ENCODE measurements at regions not wholly inside any gene's neighbourhood (a gene's known extent, or its start where the extent isn't known, plus 50 kb on each side); places are given as distances from the start of the nearest gene placed in this dataset.

DNA sequence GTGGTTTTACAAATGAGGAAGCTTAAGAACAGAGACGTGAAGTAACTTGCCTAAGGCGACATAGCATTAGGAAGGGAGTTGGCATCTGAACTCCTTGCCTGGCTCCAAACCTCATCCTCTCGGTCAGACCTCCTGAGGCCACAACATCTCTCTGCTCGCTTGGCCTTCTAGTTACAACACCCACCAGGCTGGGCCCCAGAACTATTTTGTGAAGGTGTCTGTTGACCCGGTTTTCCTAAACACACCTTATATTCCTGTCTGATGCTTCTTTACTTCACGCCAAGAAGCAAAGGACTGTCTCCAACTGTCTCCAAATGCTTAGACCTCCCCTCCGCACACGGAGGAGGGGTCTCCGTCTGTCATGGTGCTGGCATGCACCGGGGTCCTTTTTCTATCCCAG is 326.6 kb downstream of the THBS2 start (continued):
- TF ChIP-seq, protein P1, sequence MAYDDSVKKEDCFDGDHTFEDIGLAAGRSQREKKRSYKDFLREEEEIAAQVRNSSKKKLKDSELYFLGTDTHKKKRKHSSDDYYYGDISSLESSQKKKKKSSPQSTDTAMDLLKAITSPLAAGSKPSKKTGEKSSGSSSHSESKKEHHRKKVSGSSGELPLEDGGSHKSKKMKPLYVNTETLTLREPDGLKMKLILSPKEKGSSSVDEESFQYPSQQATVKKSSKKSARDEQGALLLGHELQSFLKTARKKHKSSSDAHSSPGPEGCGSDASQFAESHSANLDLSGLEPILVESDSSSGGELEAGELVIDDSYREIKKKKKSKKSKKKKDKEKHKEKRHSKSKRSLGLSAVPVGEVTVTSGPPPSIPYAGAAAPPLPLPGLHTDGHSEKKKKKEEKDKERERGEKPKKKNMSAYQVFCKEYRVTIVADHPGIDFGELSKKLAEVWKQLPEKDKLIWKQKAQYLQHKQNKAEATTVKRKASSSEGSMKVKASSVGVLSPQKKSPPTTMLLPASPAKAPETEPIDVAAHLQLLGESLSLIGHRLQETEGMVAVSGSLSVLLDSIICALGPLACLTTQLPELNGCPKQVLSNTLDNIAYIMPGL (CRISPR knock-in tag; IDR thresholded peaks at IDR 0.05; ENCODE audit: borderline replicate concordance): no peak
- TF ChIP-seq JUNB (IDR thresholded peaks at IDR 0.05): no peak
- TF ChIP-seq EHMT2 (IDR thresholded peaks at IDR 0.05; ENCODE audit: low read depth): no peak
- TF ChIP-seq ZFP36 (IDR thresholded peaks at IDR 0.05; ENCODE audit: borderline replicate concordance, partially characterized antibody): no peak

DNA sequence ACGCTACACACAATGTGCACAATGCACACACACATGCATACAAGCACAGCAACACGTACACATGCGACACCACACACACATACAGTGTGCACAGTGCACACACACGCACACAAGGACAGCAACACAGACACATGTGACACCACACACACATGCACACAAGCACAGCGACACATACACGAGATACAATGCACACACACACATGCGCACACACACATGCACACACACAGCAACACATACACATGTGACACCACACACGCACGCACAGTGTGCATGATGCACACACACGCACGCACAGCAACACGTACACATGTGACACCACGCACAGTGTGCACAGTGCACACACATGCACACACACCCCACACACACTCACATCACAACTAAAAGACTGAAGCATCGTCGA is 327.3 kb downstream of the THBS2 start:
- H3K9me3 ChIP-seq: no peaks in the 10 kb centered on the region
- no peaks in the 10 kb centered on the region for H3K4me1 ChIP-seq
- H3K27ac ChIP-seq: no peak overlapping the region
- FAIRE-seq: no peak
- H3K4me3 ChIP-seq: no peak overlapping the region
- 44% methylated on average over 8 of the region's 15 CpGs for WGBS (ENCODE audit: missing lambda C conversion rate)
- no peak overlapping the region for H3K4me2 ChIP-seq
- POLR2A ChIA-PET: no interaction called here
- TF ChIP-seq FOSB (CRISPR knock-in tag; IDR thresholded peaks at IDR 0.05): no peak
- TF ChIP-seq BHLHE40 (IDR thresholded peaks at IDR 0.05; ENCODE audit: low read depth, low read length): no peak
- no peak for TF ChIP-seq CEBPB (IDR thresholded peaks at IDR 0.05)
- no peak for TF ChIP-seq KDM5A (IDR thresholded peaks at IDR 0.05)
- TF ChIP-seq MAFK (IDR thresholded peaks at IDR 0.05; ENCODE audit: partially characterized antibody): no peak
- TF ChIP-seq CHD4 (IDR thresholded peaks at IDR 0.05; ENCODE audit: borderline replicate concordance): no peak
- TF ChIP-seq CHD2 (IDR thresholded peaks at IDR 0.05; ENCODE audit: low read length, partially characterized antibody): no peak
- TF ChIP-seq FOSL2 (IDR thresholded peaks at IDR 0.05): no peak
- no peak for TF ChIP-seq FOSL2 (CRISPR knock-in tag; IDR thresholded peaks at IDR 0.05)
- no peak for TF ChIP-seq HDAC2 (IDR thresholded peaks at IDR 0.05)
- TF ChIP-seq FOXS1 (CRISPR knock-in tag; IDR thresholded peaks at IDR 0.05): no peak
- TF ChIP-seq JUN (IDR thresholded peaks at IDR 0.05): no peak
- no peak for TF ChIP-seq NR3C1 (IDR thresholded peaks at IDR 0.05)
- TF ChIP-seq HOXB13 (CRISPR knock-in tag; IDR thresholded peaks at IDR 0.05; ENCODE audit: low read depth): no peak
- TF ChIP-seq RNF2 (IDR thresholded peaks at IDR 0.05; ENCODE audit: borderline replicate concordance, low read depth): no peak
- TF ChIP-seq HOXB5 (CRISPR knock-in tag; IDR thresholded peaks at IDR 0.05): no peak
- TF ChIP-seq RAD21 (conservative IDR thresholded peaks at IDR 0.05 in 1 of 2, IDR thresholded peaks at IDR 0.05 in 1 of 2): no peak
- no peak for DNase-seq (ENCODE audit: low read depth in 1 of 2, low spot score in 1 of 2)
- no peak for ATAC-seq
- CTCF ChIA-PET: no interaction called here

DNA sequence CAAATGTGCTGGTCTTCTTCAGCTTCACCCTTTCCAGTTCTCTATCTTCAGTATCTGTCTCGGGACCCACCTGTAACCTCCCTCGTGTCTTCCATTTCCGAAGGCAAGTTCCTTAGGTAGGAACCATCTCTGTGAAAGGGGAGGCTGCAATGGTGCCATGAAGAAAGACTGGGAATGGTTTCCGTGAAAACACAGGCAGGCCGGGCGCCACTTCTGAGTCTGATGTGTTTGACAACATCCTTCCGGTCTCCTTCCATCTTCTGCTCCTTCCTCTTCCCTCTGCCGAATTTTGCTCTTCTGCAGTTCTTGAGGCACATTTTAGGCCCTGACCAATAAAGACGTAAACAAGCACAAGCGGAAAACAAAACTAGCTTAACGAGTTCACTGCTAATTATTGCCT is 328.0 kb downstream of the THBS2 start:
- 60% methylated on average over 11 of the region's 11 CpGs for WGBS (ENCODE audit: missing lambda C conversion rate)
- CTCF ChIA-PET: no interaction called here
- no peak for FAIRE-seq
- POLR2A ChIA-PET: no interaction called here
- H3K27ac ChIP-seq: no peak overlapping the region
- no peaks in the 10 kb centered on the region for H3K9me3 ChIP-seq
- TF ChIP-seq, protein P1 (CRISPR knock-in tag; IDR thresholded peaks at IDR 0.05; ENCODE audit: borderline replicate concordance): no peak
- TF ChIP-seq HEYL (CRISPR knock-in tag; IDR thresholded peaks at IDR 0.05) (no peak), RAD21 (conservative IDR thresholded peaks at IDR 0.05 in 1 of 2, IDR thresholded peaks at IDR 0.05 in 1 of 2) (no peak), PHF8 (IDR thresholded peaks at IDR 0.05; ENCODE audit: borderline replicate concordance, low read depth) (no peak), HOXB13 (CRISPR knock-in tag; IDR thresholded peaks at IDR 0.05; ENCODE audit: low read depth) (no peak)
- no peak for DNase-seq (ENCODE audit: low read depth in 1 of 2, low spot score in 1 of 2)
- no peaks in the 10 kb centered on the region for H3K4me1 ChIP-seq
- ATAC-seq: no peak
- H3K4me3 ChIP-seq: no peak overlapping the region
- H3K4me2 ChIP-seq: no peak overlapping the region

Data from A549 (cell line).